Activated T-helper 1 cell treated with Interleukin-2 at 50 U/mL for 16 hours (primary cell): ENCODE measurements at regions not wholly inside any gene's neighbourhood (a gene's known extent, or its start where the extent isn't known, plus 50 kb on each side); places are given as distances from the start of the nearest gene placed in this dataset.
A peak's percentile ranks its signal among the peaks of the same experiment; 100 is the strongest.

ENCODE experiments used
- DNase-seq: peaks from one replicate; pipeline ENCODE4 v3.0.0-alpha.2; 2020; ENCODE audit warnings: low read depth

DNA sequence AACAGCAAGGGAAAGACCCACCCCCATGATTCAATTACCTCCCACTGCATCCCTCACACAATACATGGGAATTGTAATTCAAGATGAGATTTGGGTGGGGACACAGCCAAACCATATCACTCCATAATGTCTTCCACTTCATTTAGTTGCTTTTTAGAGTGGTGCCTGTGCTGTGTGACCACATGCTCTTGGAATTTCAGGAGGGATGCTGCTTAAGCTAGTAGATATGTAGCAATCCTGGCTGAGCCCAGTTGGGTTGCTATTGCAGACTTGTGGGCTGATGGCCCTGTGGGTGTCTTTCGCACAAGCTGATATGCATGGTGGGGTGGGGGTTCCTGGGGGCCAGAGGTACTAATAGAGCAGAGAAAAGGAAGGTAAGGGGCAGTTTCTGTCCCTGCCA, 160.4 kb upstream of the SYT6 start:
- no peak for DNase-seq

DNA sequence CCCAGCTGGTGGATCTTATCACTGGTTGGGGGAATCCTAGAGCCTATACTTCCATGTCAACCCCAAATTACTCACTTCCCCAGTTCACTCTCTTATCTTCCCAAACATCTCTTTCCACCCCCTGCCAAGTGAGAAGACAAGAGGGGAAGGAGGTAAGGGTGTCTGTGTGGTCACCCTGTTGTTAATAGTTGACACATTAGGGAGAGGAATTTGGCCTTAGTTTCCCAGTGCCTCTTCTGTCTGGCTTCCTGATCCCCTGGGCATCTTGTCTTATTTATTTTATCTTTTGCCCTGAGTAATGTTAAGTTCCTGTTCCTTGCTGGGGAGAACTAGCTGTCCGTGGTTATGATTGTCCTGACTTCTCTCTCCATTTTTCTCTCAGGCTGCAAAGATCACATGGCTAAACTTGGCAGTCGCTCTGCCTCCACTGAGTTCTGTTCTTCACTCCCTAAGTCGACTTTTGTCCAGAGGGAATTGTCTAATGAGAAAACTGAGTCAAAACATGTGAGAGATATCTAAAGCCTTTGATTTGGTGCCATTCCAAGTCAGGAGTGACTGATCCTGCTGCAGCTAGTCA, 157.1 kb upstream of the SYT6 start:
- no peak for DNase-seq

DNA sequence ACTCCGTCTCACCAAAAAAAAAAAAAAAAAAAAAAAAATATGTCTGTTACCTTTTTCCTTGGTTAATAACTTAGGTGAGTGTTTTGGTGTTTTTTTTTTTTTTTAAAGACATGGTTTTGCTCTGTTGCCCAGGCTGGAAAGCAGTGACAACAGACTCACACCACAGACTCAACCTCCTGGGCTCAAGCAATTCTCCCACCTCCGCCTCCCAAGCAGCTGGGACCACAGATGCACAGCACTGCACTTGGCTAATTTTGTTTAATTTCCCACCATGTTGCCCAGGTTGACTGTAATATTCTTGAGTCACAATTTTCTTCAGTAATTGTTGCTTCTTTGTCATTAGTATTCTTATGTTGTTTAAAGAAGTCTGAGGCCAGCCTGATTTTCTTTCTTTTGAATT, 149.2 kb upstream of the SYT6 start:
- DNase-seq, result no peak

DNA sequence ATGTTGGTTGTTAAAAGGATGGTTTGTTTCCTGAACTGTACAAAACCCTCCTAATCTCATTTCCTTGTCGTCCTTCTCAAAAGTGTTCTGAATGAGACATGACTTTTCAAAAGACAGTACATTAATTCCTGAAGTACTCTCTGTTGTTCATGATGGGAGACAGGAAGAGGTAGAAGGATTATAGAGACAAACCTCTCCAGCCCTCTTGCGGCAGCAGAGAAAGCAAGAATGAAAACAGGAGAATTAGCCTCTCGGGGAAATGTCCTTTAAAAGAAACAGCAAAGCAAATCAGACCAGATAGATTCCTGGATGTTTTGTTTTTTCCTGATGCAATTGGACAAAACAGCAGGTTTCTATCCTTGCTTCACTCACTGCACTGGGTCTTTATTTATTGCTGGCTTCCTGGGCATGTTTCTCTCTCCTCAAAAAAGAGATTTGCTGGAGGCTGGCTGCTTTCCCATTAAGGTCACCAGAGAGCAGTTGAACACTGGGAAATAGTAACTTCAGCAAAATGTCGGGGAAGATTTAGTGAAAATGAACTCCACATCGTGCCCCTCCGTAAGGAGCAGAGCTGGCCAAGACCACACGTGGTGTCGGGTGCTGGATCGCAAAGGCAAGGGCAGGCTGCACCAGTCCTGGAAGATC, 145.8 kb upstream of the SYT6 start:
- DNase-seq, result no peak

DNA sequence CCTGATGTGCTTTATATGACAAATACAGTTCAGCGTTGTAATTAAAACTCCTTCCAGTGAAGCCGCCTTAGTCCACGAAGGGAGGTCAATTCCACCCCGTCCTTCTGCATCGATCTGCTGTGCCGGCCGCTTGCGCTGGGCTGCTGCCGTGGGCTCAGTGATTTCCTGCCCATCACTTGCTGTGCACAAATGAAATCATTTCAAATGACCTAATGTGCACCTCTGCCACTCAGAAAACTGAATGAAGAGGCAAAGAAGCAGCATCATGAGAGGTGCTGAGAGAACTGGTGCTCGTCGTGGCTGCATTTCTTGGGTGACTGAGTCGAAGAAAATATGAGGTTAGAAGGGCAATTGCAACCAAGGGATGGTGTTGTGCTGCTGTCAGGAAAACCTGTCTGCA, 144.3 kb upstream of the SYT6 start:
- DNase-seq, result no peak

DNA sequence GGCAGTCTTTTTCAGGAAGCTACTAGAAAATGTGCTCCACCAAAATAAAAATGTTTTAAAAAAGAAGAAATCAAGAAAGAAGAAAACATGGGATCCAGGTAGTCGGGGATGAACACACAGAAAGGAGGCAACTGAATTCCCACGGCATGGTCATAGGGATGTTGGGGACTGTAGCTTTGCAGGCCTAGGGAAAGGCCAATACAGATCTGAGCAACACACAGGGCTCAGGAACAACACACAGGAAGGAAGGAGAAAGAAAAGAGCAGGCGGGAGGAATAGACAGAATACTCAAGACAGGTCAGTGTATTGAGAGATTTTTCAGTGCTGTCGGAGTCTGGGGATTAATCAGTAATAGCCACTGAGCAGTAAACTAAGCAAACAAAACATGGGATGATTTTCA, 142.7 kb upstream of the SYT6 start:
- DNase-seq, result no peak

DNA sequence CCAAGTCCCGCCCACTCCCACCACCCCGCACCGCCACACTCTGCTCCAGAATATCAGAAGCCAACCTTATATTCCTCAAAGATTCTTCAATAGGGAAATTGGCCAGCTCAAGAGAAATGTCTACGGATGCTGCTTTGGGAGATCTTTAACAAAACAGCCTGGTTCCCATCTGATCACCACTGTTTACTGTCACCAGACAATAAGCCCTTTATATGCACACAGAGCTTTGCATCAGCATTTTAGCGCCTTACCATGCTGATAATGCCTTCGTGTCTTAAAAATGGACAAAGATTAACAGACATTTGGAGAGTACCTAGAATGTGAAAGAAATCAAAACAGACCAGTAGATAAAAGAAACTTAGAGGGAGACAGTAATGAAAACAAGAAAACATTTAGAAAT, 141.7 kb upstream of the SYT6 start:
- DNase-seq, result no peak

DNA sequence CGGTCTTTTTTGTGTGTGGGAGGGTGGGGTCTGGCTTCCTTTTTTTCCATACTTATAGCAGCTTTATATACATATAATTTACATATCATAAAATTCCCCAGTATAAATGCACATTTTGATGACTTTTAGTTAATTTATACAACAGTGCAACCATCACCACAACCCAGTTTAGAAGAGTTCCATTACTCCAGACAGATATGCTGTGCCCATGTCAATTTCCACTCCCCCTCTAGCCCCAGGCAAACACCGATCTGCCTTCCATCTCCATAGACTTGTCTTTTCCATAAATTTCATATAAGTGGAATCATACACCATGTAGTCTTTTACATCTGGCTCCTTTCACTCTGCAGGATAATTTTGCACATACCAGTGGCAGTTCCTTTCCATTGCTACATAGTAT, 139.2 kb upstream of the SYT6 start:
- no peak for DNase-seq

DNA sequence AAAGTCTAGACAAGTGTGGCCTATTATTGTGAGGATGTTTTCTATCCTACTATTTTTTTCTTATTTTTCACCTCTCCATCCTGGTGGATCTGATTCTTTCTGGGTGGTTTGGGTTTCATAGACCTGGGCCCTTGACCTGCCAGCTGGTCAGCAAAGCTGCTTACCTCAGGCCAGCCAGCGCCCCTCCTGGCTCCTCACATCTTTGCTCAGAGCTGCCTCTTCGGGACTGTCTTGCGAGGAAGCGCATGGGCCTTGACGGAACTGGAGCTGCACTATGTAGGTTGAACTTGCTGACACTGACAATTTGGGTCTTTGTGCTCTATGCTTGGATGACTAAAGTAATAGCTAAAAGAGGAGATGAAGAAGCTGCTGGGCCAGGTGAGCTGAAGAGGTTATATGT, 138.5 kb upstream of the SYT6 start:
- no peak for DNase-seq

DNA sequence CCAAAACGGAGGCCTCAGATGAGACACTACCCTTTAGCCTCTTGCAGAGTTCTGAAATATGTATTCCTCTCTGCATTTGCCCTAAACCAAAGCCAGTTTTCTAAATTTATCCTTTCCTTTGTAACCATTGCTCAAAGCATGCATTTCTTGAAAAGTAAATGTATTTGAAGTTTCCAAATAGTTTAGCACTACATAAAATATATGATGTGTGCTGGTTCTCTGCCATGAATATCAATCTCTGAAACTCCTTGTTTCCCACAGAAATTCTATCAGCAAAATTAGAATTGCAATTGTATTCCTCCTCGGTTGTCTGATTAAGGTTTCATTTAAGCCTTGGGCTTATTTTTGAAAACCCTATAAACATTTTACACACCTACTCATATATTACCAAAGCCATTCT, 137.1 kb upstream of the SYT6 start:
- no peak for DNase-seq

DNA sequence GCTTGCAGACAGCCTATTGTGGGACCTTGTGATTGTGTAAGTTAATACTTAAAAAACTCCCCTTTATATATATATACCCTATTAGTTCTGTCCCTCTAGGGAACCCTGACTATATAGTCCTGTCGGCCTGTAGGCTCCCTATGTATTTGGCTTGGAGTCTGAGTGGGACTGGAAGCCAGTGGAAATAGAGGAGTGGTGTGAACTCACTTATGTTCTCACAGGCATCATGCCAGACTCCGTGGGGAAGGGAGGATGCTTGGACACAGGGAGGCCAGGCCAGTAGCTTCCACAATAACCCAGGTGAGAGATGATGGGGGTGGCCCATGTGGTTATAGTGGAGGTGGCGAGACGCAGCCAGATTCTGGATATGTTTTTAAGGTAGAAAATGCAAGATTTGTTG, 136.7 kb upstream of the SYT6 start:
- DNase-seq, result no peak

DNA sequence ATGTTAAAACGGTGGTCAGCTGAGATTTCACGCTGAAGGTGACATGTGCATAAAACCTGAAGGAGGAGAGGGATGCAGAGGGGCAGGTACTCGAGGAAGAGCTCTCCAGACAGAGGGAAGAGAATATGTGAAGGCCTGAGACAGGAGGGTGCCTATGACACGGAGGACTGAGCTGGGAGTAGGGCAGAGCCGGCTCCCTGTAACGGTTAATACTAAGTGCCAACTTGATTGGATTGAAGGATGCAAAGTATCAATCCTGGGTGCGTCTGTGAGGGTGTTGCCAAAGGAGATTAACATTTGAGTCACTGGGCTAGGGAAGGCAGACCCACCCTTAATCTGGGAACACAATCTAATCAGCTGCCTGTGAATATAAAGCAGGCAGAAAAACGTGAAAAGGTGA, 136.2 kb upstream of the SYT6 start:
- no peak for DNase-seq

DNA sequence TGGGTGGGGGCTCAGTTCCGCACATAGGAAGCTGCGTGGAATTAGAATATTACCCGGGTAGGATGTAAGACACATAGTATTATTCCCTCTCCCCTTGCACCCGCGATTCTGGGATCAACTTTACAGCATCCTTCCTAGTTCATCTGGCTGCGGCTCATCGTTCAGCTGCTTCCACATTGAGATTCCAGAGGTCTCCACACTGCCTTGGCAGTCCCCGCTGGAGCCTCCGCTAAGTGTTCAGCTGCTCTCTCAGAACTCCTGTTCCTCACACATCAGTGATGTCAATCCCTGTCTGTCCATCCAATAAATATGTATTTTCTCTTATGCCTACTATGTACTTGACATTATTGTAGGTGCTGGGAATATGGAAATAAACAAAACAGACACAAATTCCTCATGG, 135.6 kb upstream of the SYT6 start:
- no peak for DNase-seq

DNA sequence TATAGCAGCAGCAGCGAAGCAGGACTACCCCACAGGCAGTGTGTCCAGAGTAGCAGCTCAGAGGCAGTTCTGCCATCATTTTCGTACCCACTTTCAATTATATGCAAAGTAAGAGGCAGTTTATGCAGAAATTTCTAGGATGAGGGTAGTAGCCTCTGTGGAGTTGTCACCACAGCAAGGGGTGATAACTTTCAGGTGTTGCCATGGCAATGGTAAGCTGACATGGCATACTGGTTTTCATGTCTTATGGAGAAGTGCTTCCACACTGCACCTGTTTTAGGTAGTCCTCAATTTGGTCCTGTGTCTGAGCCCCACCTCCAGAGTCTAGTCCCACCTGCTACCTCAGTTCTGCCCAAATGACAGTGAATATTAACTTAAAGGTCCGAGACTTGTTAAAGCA, 133.3 kb upstream of the SYT6 start:
- no peak for DNase-seq

DNA sequence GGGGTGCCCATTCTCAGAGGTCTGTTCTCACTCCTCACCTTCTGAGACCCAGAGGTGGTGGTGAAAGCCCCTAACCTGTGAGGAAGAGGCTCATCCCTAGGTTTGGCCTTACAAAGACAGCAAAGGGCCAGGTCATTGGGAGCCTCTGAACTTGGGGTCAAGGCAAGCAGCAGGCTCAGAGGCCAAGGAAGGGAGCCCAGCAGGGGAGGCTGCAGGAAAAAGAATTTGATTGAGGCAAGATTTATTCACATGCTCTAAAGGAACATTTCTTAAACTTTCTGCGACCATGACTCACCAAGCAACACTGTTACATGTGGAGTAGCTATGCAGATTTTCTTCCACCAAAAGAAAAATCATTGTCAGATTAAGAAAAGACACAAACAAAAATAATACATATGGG, 132.5 kb upstream of the SYT6 start:
- DNase-seq, result no peak

DNA sequence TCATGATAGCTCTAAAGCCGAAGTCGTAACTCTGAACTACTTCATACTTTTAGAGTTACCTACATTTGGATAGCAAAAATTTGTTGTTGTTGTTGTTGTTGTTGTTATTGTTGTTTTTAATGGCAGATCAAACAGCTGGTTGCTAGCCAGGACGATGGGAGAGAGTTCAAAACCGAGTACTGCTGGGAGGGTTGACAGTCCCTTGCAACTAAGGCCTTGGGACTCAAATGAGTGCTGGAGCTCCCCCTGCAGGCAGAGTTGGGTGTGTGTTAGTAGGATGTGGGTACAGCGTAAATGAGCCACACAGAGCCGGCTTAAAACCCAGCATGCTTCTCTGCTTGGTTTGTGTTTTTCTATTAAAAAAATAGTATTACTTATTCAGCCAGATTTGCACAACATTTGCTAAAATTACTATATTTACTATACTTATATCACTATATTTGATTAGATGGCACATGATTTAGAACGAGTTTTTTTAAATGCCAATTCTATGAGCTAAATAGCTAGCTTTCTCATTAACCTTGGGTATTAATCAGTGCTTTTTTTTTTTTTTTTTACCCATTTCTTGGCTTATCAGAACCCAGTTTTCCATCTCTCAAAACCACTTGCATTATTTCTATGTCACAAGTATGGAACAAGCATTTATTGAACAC, 129.2 kb upstream of the SYT6 start:
- peak; percentile 60 for DNase-seq

DNA sequence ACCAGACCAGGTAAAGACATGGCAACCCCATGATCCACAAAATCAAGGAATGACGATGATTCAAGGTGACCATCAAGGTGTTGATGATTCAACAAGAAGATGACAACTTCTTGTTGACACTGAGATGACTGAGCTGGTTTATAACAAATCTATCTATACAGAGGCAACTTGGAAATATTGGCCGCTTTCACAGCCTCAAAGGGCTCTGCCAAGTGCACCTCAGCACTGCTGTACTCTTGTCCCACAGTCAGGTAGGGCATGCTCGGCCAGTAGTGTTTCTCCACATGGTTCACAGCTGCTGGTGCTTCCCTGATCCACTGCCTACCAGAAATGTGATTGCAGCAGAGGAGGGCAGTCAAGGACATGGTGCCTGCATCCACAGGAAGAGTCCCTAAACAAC, 125.2 kb upstream of the SYT6 start:
- DNase-seq, result no peak

DNA sequence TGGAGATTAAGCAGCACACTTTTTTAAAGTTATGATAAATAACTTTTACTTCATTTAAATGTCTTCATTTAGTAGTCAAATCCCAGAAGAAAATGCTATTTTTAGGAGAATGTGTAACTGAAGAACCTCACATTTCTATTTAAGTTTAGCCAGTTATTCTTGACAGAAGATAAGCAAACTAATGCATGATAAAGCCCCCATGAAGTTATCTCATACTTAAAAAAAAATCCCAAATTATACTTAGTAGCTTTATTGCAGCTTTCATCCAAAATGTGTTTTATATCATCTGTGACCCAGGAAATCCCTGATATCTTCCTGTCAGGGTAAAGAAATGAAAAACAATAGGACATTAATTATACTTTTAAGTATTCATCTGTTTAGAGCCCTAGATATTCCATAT, 124.8 kb upstream of the SYT6 start:
- DNase-seq, result no peak

DNA sequence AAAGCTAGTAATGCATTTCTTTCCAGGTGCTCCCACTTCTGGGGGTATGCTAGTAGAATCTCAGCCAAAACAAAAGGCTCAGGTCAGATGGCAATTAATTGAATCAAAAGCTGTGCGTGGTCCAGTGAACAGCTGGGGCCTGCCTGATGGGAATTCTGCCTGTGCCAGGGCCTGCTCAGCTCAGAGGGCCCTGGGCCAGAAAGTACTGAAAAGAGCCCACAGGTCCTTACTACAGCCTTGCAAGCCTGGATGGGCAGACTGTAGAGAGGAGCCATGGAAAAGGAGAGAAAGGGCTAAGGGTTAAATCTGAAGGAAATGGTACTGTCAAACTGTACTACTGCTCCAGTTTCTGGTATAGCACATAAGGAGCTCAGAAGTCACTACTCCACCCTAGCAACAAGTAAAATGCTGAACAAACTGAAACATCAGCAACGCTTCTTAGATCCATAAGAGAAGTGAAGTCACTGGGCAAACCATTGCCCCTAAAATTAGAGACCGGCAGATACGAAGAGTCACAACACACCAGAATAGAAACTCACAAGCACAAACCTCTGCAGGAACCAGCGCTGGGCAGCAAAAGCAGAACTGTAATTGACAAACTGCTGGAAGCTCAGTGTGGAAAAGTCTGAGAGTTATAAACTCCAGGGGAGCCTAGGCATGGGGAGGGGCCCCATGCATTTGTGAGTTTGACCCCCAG, 121.1 kb upstream of the SYT6 start:
- no peak for DNase-seq

DNA sequence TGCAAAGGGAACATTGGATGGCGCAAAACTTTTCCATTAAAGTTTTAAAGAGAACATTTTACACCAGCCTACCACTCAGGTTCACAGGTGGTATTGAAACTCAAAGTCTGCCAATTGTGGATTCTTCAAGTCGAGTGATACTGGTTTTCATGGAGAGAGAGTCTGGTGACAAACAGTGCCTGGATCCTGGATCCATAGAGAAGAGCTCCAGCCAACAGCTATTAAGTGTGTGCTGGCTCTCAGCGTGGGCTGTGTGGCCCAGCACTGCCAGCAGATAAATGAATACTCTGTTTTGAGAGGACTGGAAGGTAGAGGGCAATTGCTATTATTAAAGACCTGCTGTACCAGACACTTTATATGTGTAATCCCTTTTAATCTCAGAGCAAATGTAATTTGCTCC, 118.9 kb upstream of the SYT6 start:
- no peak for DNase-seq

DNA sequence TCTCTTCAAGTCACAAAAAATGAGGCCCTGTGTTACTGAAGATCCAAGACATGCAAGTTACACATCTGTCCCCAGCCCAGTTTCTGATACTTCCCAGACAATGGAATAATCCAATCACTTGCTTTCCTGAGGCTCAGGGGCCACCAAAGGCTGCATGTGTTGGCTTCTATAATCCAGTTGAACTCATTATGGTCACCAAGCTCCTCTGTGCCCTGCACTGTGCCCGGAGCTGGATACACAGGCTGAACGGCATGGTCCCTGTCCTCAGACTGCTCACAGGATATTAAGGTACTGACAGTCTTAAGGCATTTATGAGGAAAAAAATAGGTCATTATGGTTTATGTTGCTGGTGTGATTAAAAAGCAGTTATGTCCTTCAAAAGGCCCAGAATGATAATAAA, 117.0 kb upstream of the SYT6 start:
- DNase-seq, result no peak

DNA sequence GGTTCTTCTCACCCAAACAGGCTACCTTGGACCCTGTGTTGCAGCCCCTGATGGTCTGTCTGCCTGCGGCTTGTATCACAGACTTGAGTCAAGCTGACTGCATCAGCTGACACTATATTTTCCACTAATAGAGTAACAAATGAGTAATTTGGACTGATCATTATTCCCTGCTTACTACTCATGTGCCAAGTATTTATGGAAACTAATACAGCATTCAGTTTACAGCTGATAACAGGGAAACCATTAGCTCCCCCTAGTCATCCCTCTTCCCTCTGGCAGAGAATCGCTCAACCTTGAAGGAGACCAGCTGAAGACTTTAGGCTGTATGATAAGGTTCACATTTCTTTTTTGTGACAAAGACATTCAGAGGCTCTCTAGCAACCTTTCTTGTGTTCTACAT, 116.6 kb upstream of the SYT6 start:
- no peak for DNase-seq

DNA sequence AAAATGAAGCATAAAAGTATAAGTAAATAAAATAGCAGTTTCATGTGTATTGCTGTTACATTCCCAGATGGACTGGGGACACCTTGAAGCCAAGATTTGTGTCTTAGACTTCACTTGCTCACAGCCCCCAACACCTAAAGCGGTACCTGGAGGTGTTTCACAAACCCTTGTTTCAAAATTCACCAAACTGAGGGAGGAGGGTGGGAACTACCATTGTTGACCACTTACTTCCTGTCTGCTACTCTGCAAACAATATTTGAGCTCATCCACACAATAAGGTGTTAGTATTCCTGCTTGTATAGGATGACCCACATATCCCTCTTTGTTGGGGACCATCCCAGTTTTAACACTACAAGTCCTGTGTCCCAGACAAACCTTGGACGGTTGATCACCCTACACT, 115.9 kb upstream of the SYT6 start:
- DNase-seq, result no peak

DNA sequence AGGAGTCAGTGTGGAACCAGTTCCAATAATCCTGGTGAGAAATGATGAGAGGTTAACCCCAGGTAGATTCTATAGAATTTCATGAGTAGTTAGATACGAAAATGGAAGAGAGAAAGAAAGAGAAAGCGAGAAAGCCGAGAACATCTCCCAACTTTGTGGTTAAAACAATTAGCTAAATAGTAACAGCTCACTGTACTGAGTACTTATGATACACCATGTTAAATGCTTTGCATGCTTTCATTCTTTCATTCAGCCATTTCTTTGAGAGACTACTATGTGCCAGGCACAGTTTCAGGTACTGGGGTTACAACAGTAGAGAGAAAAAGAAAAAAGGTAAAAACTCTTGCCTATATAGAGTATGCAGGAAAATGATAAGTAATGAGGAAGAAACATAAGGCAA, 109.7 kb upstream of the SYT6 start:
- DNase-seq, result no peak
